Astrocyte (in vitro differentiated cells and primary cell): ENCODE measurements at regions not wholly inside any gene's neighbourhood (a gene's known extent, or its start where the extent isn't known, plus 50 kb on each side); places are given as distances from the start of the nearest gene placed in this dataset.

Source experiments
- DNase-seq: peaks from one replicate; pipeline ENCODE4 v3.0.0-alpha.2; 2010; ENCODE audit warnings: low read depth
- FAIRE-seq: peaks from 2 replicates; lab custom pipeline; 2011; peaks lifted over from hg19 to GRCh38; lab: Jason Lieb, UNC
- H2AFZ ChIP-seq: 2 replicates; pipeline ENCODE4 v1.6.0; 2012; ENCODE audit warnings: low read depth, low read length, inconsistent platforms
- H3K27ac ChIP-seq: 2 replicates; pipeline ENCODE4 v1.5.1; 2011; ENCODE audit warnings: low read depth, low read length, inconsistent platforms
- H3K27me3 ChIP-seq: 2 replicates; pipeline ENCODE4 v1.6.0; 2011; ENCODE audit warnings: low read length, inconsistent platforms; ENCODE audit not compliant: insufficient read depth
- H3K36me3 ChIP-seq: 2 replicates; pipeline ENCODE4 v1.5.1; 2011; ENCODE audit warnings: low read length, inconsistent platforms; ENCODE audit not compliant: insufficient read depth
- H3K4me1 ChIP-seq: 2 replicates; pipeline ENCODE4 v1.5.1; 2011; ENCODE audit warnings: low read length, inconsistent platforms; ENCODE audit not compliant: insufficient read depth
- H3K4me2 ChIP-seq: 2 replicates; pipeline ENCODE4 v1.6.0; 2012; ENCODE audit warnings: low read length, inconsistent platforms
- H3K4me3 ChIP-seq: 2 replicates; pipeline ENCODE4 v1.5.1; 2011; ENCODE audit warnings: low read depth, mild to moderate bottlenecking, low read length, inconsistent platforms; ENCODE audit not compliant: insufficient read depth
- H3K79me2 ChIP-seq: 2 replicates; pipeline ENCODE4 v1.6.0; 2012; ENCODE audit warnings: mild to moderate bottlenecking, low read length, inconsistent platforms; ENCODE audit not compliant: insufficient read depth
- H3K9ac ChIP-seq: 2 replicates; pipeline ENCODE4 v1.6.0; 2012; ENCODE audit warnings: mild to moderate bottlenecking, low read length, inconsistent platforms
- H3K9me3 ChIP-seq: 2 replicates; pipeline ENCODE4 v1.5.1; 2012; ENCODE audit warnings: low read depth, mild to moderate bottlenecking, low read length, inconsistent platforms; ENCODE audit not compliant: insufficient read depth
- H4K20me1 ChIP-seq: 2 replicates; pipeline ENCODE4 v1.6.0; 2012; ENCODE audit warnings: low read length, inconsistent platforms; ENCODE audit not compliant: insufficient read depth
- H3K27ac Mint-ChIP-seq: one replicate; pipeline ENCODE4 v1.8.0; 2021; ENCODE audit warnings: mild to moderate bottlenecking, mixed read lengths; ENCODE audit not compliant: unreplicated experiment
- H3K27me3 Mint-ChIP-seq: one replicate; pipeline ENCODE4 v1.8.0; 2021; ENCODE audit warnings: low read depth, mixed read lengths; ENCODE audit not compliant: unreplicated experiment
- H3K36me3 Mint-ChIP-seq: one replicate; pipeline ENCODE4 v1.8.0; 2021; ENCODE audit warnings: low read depth, mixed read lengths; ENCODE audit not compliant: unreplicated experiment
- H3K4me1 Mint-ChIP-seq: one replicate; pipeline ENCODE4 v1.8.0; 2021; ENCODE audit warnings: low read depth, mixed read lengths; ENCODE audit not compliant: unreplicated experiment
- H3K4me3 Mint-ChIP-seq: one replicate; pipeline ENCODE4 v1.8.0; 2021; ENCODE audit warnings: mild to moderate bottlenecking, moderate library complexity, mixed read lengths; ENCODE audit not compliant: unreplicated experiment
- H3K9me3 Mint-ChIP-seq: one replicate; pipeline ENCODE4 v1.8.0; 2021; ENCODE audit warnings: mild to moderate bottlenecking, mixed read lengths; ENCODE audit not compliant: unreplicated experiment
- EZH2 ChIP-seq: IDR thresholded peaks from 2 replicates; pipeline ENCODE4 v1.6.1; 2012; ENCODE audit warnings: mild to moderate bottlenecking, low read length, inconsistent platforms; ENCODE audit not compliant: insufficient read depth
- TF ChIP-seq, protein P1 (sequence below): IDR thresholded peaks from 2 replicates; pipeline ENCODE4 v1.5.1; 2011; ENCODE audit warnings: low read depth, mild to moderate bottlenecking, inconsistent platforms, low read length, moderate library complexity; ENCODE audit not compliant: insufficient read depth

GRCh38 chr13:31951215-31951678 lies 80.3 kb upstream of the FRY start:
- H3K4me3 Mint-ChIP-seq, result no peak overlapping the region
- Histone ChIP-seq H2AFZ (no peak overlapping the region), H3K79me2 (no peaks in the 10 kb centered on the region), H3K4me2 (no peak overlapping the region), H3K36me3 (no peaks in the 10 kb centered on the region), H3K9me3 (no peaks in the 10 kb centered on the region), H3K9ac (no peak overlapping the region), H4K20me1 (no peaks in the 10 kb centered on the region), H3K4me1 (no peaks in the 10 kb centered on the region), H3K4me3 (no peak overlapping the region), H3K27me3 (no peaks in the 10 kb centered on the region), H3K27ac (no peak overlapping the region)
- H3K27me3 Mint-ChIP-seq, result no peaks in the 10 kb centered on the region
- no peaks in the 10 kb centered on the region for H3K36me3 Mint-ChIP-seq
- TF ChIP-seq EZH2, result no peak
- peaks cover 2% of the 10 kb centered on the region for H3K9me3 Mint-ChIP-seq
- DNase-seq (peak; percentile 14), FAIRE-seq (no peak)
- no peak overlapping the region for H3K27ac Mint-ChIP-seq
- peaks cover 18% of the 10 kb centered on the region for H3K4me1 Mint-ChIP-seq

DNA sequence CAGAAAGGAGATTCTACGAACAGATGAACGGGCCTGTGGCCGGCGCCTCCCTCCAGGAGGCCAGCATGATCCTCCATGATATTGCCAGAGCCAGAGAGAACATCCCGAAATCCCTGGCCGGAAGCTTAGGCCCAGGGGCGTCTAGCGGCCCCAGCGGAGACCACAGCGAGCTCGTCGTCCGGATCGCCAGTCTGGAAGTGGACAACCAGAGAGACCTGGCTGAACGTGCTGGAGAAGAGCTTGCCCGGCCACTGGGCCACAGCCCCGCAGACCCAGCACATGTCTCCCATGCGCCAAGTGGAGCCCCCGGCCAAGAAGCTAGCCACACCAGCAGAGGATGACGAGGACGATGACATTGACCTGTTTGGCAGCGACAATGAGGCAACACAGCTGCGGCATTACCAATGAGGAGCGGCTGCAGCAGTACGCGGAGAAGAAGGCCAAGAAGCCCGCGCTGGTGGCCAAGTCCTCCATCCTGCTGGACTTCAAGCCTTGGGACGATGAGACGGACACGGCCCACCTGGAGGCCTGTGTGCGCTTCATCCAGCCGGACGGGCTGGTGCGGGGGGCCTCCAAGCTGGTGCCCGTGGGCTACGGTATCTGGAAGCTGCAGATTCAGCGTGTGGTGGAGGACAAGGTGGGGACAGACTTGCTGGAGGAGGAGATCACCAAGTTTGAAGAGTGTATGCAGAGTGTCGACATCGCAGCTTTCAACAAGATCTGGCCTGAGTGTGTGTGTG lies 78.8 kb upstream of the FRY start:
- DNase-seq, result no peak

DNA sequence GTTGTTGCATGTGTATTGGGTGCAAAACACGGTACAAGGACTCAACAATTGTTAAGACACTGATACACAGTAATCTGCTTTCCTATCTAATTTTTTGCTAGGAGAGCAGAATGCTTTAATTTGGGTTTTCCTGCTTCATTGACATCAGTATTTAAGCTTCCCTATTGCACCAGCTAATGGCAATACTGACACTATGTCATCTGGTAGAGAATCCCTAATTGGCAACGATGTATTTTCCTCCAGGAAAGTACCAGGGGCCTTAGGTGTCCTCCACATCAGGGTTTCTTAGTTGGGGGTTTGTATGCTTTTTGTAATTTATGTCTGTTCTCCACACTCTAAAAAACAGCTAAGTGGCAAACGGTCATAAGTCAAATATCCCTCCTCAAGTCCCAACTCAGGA lies 76.5 kb upstream of the FRY start:
- Histone ChIP-seq H3K4me1 (no peaks in the 10 kb centered on the region), H4K20me1 (no peaks in the 10 kb centered on the region), H3K36me3 (no peaks in the 10 kb centered on the region), H3K4me3 (no peak overlapping the region), H3K27ac (no peak overlapping the region), H3K9ac (no peak overlapping the region), H3K79me2 (no peaks in the 10 kb centered on the region), H3K4me2 (no peak overlapping the region), H3K9me3 (peaks cover 5% of the 10 kb centered on the region), H3K27me3 (no peaks in the 10 kb centered on the region), H2AFZ (no peak overlapping the region)
- Mint-ChIP-seq H3K27me3 (no peaks in the 10 kb centered on the region), H3K36me3 (no peaks in the 10 kb centered on the region), H3K27ac (no peak overlapping the region), H3K9me3 (peaks cover 2% of the 10 kb centered on the region), H3K4me3 (no peak overlapping the region), H3K4me1 (peaks cover 4% of the 10 kb centered on the region)
- TF ChIP-seq EZH2, result no peak
- TF ChIP-seq, protein P1, sequence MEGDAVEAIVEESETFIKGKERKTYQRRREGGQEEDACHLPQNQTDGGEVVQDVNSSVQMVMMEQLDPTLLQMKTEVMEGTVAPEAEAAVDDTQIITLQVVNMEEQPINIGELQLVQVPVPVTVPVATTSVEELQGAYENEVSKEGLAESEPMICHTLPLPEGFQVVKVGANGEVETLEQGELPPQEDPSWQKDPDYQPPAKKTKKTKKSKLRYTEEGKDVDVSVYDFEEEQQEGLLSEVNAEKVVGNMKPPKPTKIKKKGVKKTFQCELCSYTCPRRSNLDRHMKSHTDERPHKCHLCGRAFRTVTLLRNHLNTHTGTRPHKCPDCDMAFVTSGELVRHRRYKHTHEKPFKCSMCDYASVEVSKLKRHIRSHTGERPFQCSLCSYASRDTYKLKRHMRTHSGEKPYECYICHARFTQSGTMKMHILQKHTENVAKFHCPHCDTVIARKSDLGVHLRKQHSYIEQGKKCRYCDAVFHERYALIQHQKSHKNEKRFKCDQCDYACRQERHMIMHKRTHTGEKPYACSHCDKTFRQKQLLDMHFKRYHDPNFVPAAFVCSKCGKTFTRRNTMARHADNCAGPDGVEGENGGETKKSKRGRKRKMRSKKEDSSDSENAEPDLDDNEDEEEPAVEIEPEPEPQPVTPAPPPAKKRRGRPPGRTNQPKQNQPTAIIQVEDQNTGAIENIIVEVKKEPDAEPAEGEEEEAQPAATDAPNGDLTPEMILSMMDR, result no peak
- DNase-seq (no peak), FAIRE-seq (no peak)

More for the DNA sequence above, 78.8 kb upstream of the FRY start:
- Mint-ChIP-seq H3K4me3 (no peak overlapping the region), H3K9me3 (peaks cover 2% of the 10 kb centered on the region), H3K27me3 (no peaks in the 10 kb centered on the region), H3K4me1 (peaks cover 6% of the 10 kb centered on the region), H3K27ac (no peak overlapping the region), H3K36me3 (no peaks in the 10 kb centered on the region)
- H3K79me2 ChIP-seq, result no peaks in the 10 kb centered on the region
- no peak for TF ChIP-seq EZH2
- TF ChIP-seq, protein P1, result no peak
- H3K36me3 ChIP-seq, result no peaks in the 10 kb centered on the region
- H3K27me3 ChIP-seq, result no peaks in the 10 kb centered on the region
- no peak overlapping the region for H2AFZ ChIP-seq
- H3K4me3 ChIP-seq, result no peak overlapping the region
- no peak overlapping the region for H3K27ac ChIP-seq
- no peaks in the 10 kb centered on the region for H3K4me1 ChIP-seq
- no peak overlapping the region for H3K4me2 ChIP-seq
- H3K9me3 ChIP-seq, result peaks cover 3% of the 10 kb centered on the region
- no peak overlapping the region for H3K9ac ChIP-seq
- H4K20me1 ChIP-seq, result no peaks in the 10 kb centered on the region
- no peak for FAIRE-seq
